RPMI8226 (cell line): ENCODE measurements at regions not wholly inside any gene's neighbourhood (a gene's known extent, or its start where the extent isn't known, plus 50 kb on each side); places are given as distances from the start of the nearest gene placed in this dataset.

Experiments used
- DNase-seq: peaks from one replicate; pipeline ENCODE4 v3.0.0-alpha.2; 2015

DNA sequence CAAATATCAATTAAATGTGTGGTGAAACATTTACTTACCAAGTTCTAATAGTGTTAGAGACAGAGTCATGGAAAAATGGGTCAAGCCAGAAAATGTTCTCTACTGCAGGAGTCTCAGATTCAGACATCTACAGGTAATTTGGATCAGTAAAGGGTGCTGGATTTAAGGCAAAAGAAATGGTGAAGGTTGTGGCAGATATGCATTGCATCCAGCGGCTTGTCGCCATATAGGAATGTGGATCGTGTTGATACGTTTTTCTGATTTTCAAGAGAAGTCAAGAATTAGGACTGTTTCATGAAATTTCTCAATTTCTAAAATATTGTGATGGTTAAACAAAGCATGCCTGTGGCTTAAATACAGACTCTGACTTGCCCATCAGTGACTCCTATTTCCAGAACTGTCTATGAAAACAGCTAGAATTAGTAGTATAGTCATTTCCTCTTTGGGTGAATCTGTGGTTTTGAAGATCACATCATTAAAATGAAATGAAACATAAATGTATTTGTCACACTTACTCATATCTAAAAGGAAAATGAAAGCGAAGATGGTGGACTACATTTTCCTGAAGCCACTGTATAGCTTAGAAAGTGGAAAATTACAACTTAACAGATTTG lies 110.1 kb upstream of the VEGFC start:
- DNase-seq: no peak

DNA sequence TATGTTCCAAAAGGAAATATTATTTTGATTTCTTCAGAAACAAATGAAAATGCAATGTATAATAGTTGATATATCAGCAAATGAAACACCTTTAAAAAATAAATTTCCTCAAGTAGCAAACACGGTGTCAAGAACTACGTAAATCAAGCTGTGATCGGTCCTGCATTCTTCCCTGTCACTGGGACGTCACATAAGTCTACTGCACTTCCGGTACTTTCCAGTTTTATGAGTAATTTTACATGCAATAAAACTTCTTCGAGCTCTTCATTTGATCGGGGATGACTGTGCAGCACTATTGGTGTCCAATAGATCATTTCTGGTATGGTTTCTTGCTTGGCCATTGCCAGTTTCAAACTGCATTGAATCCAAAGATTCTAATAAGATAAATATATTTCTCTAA lies 114.0 kb upstream of the VEGFC start:
- DNase-seq: no peak

DNA sequence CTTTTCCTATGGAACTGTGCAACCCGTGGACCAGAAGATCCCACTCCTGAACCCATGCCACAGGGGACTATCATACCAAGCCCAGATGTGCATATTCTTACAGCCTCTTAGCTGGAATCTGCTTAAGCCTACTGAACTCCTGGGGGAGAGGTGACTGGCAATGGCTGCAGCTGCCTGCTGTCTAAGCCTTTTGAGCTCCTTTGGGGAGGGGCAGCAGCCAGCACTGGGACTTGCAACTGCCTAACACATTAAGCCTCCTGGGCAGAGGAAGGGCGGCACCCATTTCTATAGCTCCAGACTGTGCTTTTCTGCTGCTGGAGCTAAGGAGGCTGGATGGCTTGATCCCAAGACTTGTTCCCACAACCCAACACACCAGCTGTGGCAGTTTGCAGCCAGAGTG lies 117.9 kb upstream of the VEGFC start:
- DNase-seq: no peak

DNA sequence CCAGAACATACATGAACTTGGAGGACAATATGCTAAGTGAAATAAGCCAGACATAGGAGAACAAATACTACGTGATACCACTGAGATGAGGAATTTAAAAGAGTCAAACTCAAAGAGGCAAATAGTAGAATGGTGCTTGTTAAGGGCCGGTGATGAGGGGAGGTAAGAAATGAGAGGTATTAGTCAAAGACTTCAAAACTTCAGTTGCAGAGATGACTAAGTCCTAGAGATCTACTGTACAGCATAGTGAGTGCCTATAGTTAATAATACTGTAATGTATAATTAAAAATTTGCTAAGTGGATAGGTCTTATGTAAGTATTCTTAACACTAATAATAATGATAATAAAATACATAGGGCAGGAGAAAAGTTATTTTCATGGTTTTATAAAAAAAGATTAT lies 126.9 kb upstream of the VEGFC start:
- no peak for DNase-seq

DNA sequence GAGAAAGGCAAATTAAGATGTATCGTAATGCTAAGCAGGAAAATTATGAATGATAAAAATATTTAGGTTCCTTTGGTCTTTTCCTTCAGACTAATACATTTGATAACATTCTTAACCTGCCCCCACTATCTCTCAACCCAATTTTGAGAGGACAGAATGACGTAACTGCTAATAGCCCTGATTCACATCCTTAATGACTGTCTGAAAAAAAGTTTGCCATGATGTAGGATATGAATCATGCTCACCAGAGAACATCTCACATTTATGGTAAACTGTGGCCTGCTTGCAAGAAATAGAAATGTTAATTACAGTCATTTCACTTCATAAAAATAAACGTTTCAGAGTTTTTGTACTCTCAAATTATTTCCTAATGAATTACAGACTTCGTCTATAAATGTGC lies 128.0 kb upstream of the VEGFC start:
- no peak for DNase-seq

DNA sequence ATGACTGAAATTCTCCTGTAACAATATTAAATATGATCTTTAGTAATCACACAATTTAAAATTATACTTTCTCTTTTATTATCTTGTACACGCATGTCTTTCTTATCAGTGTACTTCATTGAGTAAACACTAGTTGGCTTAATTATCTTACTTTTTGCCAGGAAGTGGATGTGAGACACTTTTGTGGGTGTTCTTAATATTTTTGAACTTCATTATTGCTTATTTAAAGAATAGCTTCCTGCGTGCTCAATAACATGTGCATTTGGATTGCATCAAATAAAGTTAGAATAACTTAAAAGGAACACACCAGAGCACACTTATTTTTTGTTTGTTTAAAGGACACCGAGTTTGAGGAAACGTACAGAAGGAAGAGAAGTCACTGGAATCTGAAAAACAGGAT lies 128.5 kb upstream of the VEGFC start:
- DNase-seq: no peak

DNA sequence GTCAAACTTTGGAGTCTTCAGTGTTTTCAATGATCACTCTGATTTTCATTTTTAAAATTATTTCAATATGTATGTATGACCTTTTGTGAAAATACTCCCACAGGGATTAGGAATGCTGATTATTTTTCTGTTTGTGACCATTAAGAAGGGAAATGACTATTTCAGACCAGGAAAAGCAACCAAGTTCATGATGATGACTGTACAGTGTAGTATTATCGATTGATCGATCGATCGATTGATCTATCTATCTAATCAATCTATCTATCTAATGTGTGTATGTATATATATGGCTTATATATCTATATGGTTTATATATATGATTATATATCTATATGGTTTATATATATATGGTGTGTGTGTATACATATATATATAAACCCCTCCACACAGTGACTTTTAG lies 131.5 kb upstream of the VEGFC start:
- no peak for DNase-seq

DNA sequence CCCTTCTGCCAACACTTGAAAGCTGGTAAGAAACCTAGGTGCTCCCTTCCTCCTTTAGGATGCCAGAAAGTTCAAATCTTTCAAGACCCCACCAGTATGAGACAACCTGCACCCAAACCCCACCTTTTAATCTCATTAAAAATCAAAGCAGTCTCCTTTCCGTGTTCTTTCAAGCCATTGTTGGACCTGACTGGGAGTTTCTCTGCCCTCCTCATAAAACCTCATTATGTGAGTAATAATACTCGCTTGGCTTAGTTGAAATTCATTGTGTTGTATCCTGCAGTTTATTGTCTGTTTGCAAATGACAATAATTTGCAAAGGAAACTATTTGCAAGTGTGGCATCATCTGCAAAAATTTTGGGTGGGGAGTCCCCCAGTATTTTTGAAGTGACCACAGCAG lies 133.2 kb upstream of the VEGFC start:
- no peak for DNase-seq

DNA sequence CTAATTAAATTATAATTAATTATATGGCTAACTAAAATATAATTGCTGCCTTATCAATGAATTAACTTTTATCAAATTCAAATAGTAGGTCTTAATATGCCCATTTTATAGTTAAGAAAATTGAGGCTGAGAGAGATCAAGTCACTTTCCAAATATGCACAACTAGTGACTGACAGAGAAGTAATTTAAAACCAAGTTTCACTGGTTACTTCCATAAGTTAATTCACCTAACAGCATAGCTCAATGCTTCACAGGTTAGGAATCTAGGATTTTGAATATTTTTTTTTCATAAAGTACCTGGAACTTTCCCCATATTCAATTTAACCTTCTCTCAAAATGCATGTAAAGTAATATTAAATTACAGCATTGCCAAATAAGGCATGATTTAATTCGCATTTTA lies 134.4 kb upstream of the VEGFC start:
- no peak for DNase-seq

DNA sequence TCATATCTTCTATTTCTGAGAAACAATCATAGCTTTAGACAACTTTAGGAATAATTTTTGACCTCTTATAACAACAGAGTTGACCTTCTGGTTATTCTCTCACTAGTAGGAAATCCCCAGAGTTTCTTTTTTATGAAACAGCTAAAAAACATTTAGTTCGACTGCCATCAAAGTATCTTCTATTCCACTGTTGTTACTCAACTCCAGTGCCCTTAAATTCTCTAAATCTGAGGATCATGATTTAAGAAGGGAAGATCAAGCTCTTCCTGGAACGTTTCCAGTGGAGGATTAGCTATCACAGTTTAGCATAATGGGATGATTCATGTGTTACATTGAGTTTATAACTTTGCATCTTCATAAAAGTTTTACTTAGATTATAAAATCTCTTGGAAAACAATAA lies 134.9 kb upstream of the VEGFC start:
- no peak for DNase-seq

DNA sequence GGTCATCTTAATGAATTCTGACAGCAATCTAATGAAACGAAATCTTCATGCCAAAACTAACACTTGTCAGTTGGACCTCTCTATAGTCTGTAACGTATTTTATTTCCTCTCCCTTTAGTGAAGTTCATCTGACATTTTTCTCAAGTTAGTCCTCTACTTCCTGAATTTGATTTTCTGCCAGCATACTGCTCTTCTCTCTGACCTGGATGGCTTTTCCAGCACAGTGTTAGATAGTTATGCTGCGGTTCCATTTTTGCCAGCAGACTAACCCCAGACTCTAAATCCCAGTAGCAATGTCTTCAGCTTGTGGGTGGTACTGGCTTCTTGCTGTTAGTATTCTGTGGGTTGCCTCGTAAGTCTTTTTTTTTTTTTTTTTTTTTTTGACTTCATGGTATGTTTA lies 146.7 kb upstream of the VEGFC start:
- no peak for DNase-seq

DNA sequence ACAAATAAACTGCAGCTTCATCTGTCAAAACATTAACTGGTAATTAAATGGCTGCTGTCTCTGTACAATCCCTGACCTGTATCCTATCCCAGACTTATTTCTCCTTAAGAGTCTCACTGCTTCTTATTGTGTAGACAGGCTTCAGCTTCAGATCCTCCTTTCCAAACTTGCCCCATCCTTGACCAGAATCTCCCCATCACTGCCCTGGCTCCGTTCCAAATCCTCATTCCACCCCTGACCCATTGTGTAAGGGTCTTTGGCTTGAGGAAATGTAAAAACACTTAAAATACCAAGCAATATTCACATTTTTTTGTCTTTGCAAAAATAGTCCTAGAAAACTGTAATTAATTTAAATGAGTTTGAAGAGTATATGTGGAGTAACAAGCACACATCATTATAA lies 152.6 kb upstream of the VEGFC start:
- DNase-seq: no peak

DNA sequence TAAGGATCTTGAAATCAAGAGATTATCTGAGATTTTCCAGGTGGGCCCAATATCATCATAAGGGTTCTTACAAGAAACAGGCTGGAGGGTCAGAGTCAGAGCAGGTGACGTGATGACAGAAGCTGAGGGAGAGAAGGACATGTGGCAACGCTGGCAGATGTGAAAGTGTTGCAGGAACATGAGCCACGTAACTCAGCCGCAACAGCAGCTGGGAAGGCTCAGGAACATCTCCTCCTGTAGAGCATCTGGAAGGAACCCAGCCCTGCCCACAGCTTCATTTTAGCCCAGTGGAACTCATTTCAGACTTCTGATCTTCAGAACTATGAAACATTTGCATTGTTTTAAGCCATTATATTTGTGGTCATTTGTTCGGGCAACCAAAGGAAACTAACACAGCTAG lies 156.3 kb upstream of the VEGFC start:
- no peak for DNase-seq

DNA sequence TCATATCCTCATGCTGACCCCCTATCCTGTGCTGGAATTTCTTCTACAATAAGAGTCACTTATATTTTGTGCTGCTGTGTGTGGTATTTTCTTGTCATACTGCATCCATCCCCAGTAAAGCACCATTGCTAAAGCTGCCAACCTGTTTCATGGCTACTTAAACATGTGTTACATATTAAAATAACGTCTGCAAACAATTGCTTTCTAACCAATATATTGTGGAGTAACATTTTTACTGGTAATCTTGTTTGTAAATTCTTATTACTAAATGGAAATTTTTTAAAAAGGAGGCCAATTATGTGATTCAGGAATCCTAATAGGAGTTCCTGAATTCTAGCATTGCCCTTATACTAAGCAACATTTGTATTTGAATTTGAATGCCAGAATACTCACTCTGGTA lies 160.3 kb upstream of the VEGFC start:
- DNase-seq: no peak

DNA sequence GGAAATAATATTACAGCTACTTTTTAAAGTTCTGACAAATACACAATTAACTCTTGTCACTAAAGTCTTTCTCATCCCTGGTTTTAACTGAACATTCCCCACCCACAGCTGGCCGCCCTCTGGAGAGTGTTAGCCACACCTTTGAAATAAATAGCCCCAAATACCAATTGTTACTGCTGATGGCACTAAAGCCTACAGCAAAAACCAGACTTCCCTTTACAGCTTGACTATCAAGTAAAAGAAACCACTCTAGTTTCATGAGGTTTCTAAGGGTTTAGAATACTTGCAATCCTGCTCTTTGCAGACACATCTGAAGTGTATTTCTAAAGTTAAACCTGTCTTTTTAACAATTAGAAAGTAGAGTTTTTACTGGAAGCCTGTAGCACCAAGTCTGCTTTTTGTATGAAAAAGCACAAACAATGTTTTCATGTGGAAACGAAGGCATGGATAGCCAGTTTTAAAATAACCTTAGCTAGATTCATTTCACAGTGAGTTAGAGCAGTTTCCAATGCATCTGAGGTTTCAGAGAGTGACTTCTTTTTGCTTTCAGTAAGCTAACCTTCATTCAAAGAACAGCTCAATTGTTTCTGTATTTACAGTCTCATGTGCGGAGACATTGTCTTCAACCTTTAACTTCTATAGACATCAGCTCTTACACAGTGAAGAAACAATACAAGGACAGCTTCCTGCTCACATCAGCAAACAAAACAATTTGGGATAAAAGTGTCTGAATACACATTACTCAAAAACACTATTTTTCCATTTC lies 164.8 kb upstream of the VEGFC start:
- DNase-seq: no peak

DNA sequence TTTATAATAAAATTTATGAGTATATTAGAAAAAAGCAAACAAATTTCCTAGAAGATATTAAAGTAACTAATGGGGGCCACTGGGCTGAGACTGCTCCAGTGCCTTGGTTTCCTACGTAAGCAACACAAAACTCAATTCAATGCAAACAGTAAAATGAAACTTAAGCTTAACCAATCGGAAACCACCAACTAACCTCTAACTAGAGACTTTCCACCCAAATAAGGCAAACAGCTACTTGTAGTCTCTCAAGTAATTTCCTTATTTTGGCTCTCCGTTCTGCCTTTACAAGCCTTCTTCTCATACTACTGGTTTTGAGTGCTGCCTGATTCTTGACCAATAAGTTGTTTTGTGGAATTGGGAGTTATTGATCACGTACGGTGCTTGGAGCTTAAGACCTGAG lies 167.3 kb upstream of the VEGFC start:
- no peak for DNase-seq

DNA sequence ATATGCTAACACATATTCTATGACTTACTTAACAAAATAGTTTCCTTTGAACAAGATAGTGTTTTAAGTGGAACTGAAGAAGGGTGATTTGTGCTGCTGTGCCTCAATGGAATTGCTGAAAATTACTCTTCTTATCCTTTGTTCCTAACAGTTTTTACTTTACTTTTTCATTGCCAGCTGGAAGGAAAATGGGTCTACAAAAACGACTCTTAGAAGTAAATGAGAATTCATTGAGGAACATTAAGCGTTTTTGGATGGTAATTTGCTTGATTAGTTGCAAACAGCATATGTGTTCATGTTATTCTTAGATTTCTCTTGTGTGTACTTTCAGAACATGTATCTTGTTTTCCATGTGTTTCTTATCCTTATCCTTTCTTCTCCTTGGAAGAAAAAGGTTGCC lies 170.4 kb upstream of the VEGFC start:
- DNase-seq: no peak

DNA sequence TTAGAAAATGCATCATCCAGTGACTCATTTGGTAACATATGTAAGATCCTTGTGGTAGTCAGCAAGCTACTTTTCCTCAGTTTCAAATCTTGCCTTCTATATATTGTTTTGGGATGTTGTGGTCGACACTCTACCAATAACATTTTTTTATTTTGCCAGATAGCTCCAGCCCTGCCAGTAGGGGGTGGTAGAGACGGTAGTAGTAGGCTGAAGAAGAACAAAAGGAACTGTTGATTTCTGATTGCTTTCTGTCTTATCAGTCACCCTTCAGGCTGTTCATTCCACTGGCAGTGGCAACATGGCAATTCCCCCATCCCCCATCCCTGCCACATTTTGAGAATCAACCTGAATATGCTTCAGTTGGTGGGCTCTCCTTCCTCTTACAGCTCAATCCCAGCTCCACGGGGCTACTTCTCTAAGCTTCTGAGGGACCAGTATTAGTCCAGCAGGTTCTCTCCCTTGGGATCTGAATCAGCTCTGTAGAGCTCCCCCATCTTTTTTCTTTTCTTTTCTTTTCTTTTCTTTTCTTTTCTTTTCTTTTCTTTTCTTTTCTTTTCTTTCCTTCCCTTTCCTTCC lies 171.5 kb upstream of the VEGFC start:
- peak; percentile 2 for DNase-seq

DNA sequence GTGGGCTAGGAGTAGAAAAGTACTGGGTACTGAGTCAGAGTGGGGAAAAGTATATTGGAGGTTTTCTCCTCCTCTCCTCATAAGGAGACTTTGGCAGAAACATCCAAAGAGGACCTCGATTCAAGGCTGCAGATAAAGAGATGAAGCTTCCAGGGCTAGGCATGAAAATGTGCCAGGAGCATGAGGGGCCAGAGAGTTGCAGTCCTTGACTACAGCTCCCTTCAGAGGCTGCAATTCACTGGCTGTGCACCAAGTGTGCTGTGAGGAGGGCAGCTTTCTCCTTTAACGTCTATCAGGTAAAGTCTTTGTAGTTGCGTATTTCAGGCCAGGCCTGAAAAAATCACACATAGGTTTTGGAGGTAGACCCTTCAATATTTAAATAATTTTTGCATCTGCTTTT lies 174.9 kb upstream of the VEGFC start:
- no peak for DNase-seq

DNA sequence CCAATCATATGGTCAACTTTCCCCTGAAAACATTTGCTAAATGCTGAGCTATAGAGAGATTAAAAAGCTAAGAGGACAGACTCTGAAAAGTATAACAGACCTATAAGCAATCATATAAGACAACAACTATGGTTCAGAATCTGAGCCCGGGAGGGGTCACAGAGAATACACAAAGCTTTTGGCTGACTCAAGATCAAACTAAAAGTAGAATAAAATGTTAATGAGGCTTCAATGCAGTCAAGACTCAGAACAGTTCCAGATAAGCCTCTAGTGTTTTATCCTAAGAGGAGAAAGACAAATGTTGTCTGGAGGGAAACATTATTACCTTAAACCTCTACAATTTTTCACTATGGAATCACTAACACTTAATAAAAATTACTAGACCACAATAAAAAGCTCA lies 175.4 kb upstream of the VEGFC start:
- DNase-seq: no peak

DNA sequence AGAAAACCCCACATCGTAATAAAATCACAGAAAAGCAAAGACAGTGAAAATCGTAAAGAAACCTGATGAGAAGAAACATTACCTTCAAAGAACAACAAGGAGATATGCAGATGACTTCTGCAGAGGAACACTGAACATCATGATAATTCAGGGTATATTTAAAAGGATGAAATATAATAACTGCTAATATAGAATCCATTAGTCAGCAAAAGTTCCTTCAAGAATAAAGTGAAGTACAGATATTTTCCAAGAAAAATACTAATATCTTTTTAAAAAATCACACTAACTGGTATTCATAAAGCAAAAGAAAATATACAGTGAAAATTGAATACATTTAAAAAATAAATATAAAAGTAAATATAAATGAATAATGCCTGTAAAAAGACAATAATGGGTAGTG lies 176.3 kb upstream of the VEGFC start:
- no peak for DNase-seq

DNA sequence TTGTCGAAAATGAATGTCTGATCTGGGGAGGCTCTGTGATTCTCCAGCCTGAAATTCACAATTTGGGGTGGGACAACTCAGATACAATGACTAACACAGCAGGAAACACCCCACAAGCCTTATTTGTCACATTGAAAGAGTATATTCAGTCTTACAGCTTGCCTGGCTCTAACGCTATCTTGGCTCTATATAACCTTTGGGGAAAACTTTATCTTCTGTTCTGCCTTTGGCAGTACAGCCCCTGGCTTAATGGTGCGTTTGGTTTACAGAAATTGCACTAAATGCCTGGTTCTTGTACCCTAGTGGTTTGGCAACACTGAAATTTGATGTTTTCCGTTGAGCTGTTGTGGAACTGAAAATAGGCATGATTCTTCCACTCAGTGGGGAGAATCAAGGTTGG lies 178.1 kb upstream of the VEGFC start:
- DNase-seq: no peak

DNA sequence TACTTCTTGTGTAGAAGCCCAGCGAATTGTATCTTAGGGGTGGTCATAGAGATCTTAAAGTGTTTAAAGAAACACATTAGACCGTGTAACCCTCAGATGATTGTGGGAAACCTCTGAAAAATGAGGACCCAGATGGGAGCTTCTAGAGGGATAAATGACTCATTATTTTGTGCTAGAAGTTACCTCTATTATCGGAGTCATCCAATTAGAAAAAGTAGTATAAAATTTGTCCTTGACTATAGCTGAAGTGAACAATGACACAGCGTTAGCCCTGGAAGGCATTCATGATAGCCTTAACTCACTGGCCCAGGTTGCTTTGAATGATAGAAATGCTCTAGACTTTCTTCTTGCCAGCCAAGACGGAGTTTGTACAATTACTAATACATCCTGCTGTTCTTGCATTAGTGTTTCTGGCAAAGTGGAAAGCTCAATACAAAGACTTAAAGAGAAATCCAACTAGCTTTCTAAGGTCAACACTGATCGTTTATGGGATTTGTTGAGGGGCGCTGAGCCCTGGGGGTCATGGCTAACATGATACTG lies 178.9 kb upstream of the VEGFC start:
- DNase-seq: no peak

DNA sequence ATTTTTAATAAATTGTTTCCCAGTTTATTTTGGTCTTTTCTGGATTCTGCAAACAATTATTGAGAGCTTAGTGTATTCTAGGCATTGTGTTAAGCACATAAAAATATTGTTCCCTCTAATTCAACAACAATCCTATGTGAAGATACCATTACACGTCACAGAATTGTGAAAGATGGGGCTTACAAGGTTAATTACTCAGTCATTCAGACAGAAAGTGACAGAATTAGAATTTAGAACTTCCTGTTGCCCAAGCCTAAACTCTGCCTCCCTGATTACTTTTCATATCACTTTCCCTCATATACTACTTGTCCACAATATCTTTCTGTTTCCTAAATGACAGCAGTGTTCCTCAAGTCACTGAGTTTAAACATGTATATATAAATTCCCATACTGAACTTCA lies 186.7 kb upstream of the VEGFC start:
- no peak for DNase-seq

DNA sequence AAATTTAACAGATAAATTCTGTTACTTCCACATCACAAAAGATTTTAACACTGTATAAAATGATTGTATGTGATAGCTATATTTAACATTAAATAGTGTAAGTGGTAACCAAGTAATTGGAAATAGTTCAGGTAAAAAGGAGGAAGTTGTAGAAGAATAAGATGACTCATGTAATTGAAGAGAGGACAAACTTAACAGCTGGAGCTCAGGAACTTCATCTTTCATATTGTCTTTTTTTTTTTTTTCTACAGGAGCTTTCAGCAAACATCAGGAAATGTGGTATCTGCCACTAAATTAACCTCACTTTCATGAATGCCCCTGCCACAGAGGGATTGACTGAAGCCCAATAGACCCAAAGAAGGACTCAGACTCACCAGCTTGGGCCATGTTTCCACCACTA lies 188.4 kb upstream of the VEGFC start:
- DNase-seq: no peak
